HPDE6-E6E7 (cell line): ENCODE measurements at regions not wholly inside any gene's neighbourhood (a gene's known extent, or its start where the extent isn't known, plus 50 kb on each side); places are given as distances from the start of the nearest gene placed in this dataset.
"Not testable (repeated sequence)": the region's sequence is repeated elsewhere in the genome, so short reads cannot be mapped to it uniquely, and the experiment has no call there.

Experiments used
- DNase-seq: peaks from one replicate; pipeline ENCODE4 v3.0.0; 2011; ENCODE audit warnings: missing footprints; ENCODE audit errors: extremely low spot score

GRCh38 chr4:106594291-106594952 lies 225.8 kb upstream of the GIMD1 start:
- no peak for DNase-seq

GRCh38 chr4:106588891-106589290 lies 220.3 kb upstream of the GIMD1 start:
- no peak for DNase-seq

GRCh38 chr4:106587558-106587957 lies 219.0 kb upstream of the GIMD1 start:
- no peak for DNase-seq

DNA sequence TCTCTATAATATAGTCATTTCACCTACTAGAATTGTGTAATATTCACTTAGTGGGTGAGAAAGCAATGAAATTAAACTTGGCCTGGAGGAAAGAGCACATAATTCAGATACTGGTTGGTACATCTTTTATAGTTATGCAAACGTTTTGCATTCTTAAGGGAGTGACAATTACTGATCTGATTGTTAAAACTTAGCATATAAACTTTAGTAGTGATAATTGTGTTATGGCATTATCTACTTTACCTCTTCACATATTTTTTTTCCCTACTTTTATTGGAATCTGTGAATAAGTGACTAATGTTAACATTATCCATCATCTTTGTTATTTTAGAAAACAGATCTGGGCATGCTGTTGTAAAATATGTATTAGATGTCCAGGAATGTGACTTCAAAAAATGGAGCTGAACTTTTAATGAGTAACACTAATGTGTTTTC lies 217.4 kb upstream of the GIMD1 start:
- DNase-seq: no peak

- no peak for DNase-seq
Observed at GRCh38 chr4:106584337-106584989, 215.9 kb upstream of the GIMD1 start.

DNA sequence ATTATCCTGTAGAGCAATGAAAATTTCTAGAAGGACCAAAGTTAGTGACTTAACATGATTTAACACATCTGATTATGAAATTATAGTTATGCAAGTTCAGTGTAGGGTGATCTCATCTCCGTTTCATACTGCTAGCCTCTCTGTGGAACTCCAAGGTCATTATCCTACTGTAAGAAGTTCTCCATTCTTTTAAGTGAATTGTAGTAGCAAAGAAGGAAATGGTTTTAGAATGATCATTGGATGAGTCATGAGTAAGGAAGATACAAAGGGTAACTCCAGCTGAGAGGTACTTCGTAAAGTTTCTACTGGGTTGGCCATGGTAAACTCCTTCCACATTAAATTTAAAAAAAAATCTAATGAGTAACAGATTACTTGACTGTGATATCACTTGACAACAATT lies 215.0 kb upstream of the GIMD1 start:
- peak; percentile 80 for DNase-seq

DNA sequence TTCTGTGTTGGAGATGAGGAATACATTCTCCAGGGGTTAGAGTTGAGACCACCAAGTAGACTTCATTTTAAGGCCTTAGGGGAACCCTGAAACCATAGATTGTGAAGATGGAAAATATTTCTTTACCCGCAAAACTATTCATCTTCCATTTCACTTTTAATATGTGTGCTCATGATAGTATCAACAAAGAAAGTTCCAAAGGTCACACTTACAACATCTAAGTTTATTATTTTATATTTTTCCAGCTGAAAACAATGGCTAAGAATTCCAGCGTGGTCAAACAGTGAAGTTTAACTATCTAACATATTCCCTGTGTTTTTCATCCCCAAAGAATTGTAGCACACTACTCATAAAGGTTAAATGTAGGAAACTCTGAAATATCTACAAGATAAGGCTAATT lies 214.5 kb upstream of the GIMD1 start:
- no peak for DNase-seq

GRCh38 chr4:106582103-106582502 lies 213.5 kb upstream of the GIMD1 start:
- DNase-seq: no peak

DNA sequence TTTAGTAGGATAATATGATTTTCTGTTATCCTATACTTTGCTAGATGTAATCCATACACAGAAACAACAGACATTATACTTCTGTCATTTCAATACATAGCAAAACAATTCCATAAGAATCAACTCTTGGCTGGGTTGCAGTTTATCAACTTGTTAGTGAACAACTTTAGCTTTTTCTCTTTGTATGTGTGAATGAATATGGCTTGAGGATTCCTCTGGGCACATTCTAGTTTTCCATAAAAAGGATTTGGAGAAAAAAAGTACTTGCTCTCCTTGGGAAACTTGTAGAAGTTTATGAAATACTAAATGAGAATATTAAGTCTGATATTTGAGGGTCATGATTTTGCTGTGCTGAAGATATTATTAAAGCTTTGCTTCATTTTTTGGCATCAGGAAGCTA lies 210.7 kb upstream of the GIMD1 start:
- DNase-seq: no peak

- no peak for DNase-seq
Observed at GRCh38 chr4:106569146-106570031, 200.8 kb upstream of the GIMD1 start.

GRCh38 chr4:106565727-106566126 lies 197.1 kb upstream of the GIMD1 start:
- no peak for DNase-seq

DNA sequence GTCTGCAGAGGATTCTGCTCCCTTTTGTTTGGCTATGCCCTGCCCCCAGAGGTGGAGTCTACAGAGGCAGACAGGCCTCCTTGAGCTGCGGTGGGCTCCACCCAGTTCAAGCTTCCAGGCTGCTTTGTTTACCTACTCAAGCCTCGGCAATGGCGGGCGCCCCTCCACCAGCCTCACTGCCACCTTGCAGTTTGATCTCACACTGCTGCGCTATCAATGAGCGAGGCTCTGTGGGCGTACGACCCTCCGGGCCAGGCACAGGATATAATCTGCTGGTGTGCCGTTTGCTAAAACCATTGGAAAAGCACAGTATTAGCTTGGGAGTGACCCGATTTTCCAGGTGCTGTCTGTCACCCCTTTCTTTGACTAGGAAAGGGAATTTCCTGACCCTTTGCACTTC lies 195.1 kb upstream of the GIMD1 start:
- DNase-seq: not testable (repeated sequence)

DNA sequence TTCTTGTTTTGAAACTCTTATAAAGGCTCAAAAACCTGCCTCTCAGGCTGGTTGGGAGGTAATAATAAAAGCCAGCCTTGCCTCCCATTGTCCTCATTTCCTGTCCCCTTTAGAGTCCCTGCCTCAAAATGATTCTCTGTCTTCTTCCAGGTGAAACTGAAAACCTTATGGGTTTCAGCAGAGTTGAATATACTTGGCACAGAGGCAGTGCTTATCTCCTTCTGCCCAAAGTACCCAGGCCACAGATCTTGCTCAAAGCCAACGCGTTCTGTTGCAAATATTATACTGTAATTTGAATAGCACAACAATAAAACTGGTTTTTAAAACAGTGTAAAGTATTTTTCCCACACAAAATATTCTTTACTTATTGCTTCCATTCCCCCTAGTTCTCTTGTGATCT lies 183.1 kb upstream of the GIMD1 start:
- DNase-seq: no peak

GRCh38 chr4:106548446-106549044 lies 180.0 kb upstream of the GIMD1 start:
- DNase-seq: no peak

DNA sequence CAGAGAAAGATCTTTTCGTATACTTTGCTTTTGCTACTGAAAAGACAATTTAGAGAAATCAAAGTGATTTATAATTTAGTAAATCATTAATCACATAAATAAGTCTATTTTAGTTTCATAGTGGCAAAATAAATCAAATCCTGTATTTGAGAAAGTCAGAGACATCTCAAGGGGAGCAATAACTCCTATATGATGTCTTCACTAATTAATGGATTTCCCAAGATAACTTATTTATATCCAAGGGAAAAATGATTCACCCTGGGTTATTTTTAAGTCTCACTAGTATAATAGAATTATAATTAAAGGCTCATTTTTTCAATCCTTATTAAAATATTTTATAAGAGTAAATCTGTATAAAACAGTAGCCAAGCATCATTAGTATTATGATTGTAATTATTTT lies 177.8 kb upstream of the GIMD1 start:
- no peak for DNase-seq

DNA sequence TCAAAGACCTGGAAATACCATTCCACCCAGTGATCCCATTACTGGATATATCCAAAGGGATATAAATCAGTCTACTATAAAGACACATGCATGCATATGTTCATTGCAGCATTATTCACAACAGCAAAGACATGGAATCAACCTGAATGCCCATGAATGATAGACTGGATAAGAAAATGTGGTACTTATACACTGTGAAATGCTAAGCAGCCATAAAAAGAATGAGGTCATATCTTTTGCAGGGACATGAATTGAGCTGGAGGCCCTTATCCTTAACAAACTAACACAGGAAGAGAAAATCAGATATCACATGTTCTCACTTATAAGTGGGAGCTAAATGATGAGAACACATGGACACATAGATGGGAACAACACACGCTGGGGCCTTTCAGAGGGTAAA lies 174.0 kb upstream of the GIMD1 start:
- DNase-seq: not testable (repeated sequence)

GRCh38 chr4:106541253-106541652 lies 172.7 kb upstream of the GIMD1 start:
- peak; percentile 17 for DNase-seq

GRCh38 chr4:106530821-106531220 lies 162.2 kb upstream of the GIMD1 start:
- no peak for DNase-seq

GRCh38 chr4:106530024-106530361 lies 161.4 kb upstream of the GIMD1 start:
- no peak for DNase-seq

DNA sequence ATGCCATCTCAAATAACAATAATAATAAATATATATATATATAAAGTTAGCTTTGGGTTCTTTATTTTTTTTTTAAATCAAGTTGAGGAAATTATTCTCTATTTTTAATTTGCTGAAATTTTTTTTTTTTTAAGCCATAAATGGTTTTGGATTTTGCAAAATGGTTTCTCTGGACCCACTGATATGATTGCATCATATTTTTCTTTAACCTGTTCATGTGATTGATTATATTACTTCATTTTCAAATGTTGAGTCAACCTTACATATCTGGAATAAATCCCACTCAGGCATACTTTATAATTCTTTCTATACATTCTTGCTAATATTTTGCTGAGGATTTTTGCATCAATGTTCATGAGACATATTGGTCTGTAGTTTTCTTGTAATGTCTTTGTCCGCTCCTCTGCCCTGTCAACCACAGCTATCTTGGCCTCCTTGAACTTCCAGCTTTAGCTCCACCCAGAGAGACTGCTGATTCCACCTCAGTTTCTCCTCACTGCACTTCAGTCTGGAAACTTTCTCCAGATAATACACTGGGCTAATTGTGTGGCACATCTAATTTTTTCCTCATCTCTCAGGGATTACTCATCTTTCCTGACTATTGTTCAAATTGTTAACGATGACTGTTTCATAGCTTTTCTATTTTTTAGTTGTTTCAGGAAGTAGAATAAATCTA lies 160.9 kb upstream of the GIMD1 start:
- DNase-seq: peak; percentile 39

- no peak for DNase-seq
Observed at GRCh38 chr4:106527316-106527715, 158.7 kb upstream of the GIMD1 start.

- not testable (repeated sequence) for DNase-seq
Observed at GRCh38 chr4:106525425-106525824, 156.8 kb upstream of the GIMD1 start.
